T-cell (primary cell): ENCODE measurements at regions not wholly inside any gene's neighbourhood (a gene's known extent, or its start where the extent isn't known, plus 50 kb on each side); places are given as distances from the start of the nearest gene placed in this dataset.

ENCODE experiments used
- ATAC-seq, 4 experiments: fragments of 200-7000 bp in 3 of 4; fragments of 150-1000 bp in 1 of 4; cut with Tn5 transposase; replicated peaks in 1 of 4; 1 replicate in 3 of 4; 2 replicates in 1 of 4; pipeline ENCODE4 v1.10.0; 2021; ENCODE audit warnings: moderate library complexity in 3 of 4, mild to moderate bottlenecking in 2 of 4, moderate number of reproducible peaks in 1 of 4
- CTCF ChIA-PET, 2 donors: fragments of 300-600 bp; sonication (Branson Sonifier 250); formaldehyde crosslinking; loops; one replicate each; lab custom pipeline; 2022; ENCODE audit warnings: antibody characterized with exemption in 2 of 2; lab: Charles Lee
- POLR2A ChIA-PET, 2 donors: fragments of 300-600 bp; sonication (Branson Sonifier 250); formaldehyde crosslinking; loops; one replicate each; lab custom pipeline; 2022; ENCODE audit warnings: antibody characterized with exemption in 2 of 2; lab: Charles Lee
- DNase-seq, 35 experiments: peaks; one replicate each; pipeline versions ENCODE4 v3.0.0 to v3.0.0-alpha.2; 2013 to 2023
- H3K27ac ChIP-seq: one replicate; pipeline ENCODE4 v1.5.1; 2013; ENCODE audit warnings: low read length
- H3K27me3 ChIP-seq, 2 experiments: replicated peaks in 1 of 2; 1 replicate in 1 of 2; 2 replicates in 1 of 2; pipeline versions ENCODE4 v1.6.1 to v1.7.0; 2013; ENCODE audit warnings: low read length in 1 of 2, mixed read lengths in 1 of 2; ENCODE audit not compliant: control insufficient read depth in 2 of 2, insufficient read depth in 2 of 2; ENCODE audit errors: extremely low read depth in 1 of 2
- H3K36me3 ChIP-seq, 2 donors: 1 replicate in 1 of 2; 2 replicates in 1 of 2; pipeline versions ENCODE4 v1.6.1 to v1.7.0; 2013; ENCODE audit warnings: low read length in 1 of 2; ENCODE audit not compliant: control insufficient read depth in 2 of 2, insufficient read depth in 1 of 2; ENCODE audit errors: extremely low read depth in 1 of 2
- H3K4me1 ChIP-seq, 2 experiments: 1 replicate in 1 of 2; 2 replicates in 1 of 2; pipeline versions ENCODE4 v1.6.1 to v1.7.0; 2013; ENCODE audit warnings: low read length in 2 of 2, mixed read lengths in 1 of 2; ENCODE audit not compliant: insufficient read depth in 2 of 2, control insufficient read depth in 1 of 2; ENCODE audit errors: extremely low read depth in 1 of 2
- H3K4me3 ChIP-seq, 2 donors: 1 replicate in 1 of 2; 2 replicates in 1 of 2; pipeline versions ENCODE4 v1.5.1 to v1.7.0; 2013; ENCODE audit warnings: mild to moderate bottlenecking in 2 of 2, low read length in 1 of 2, moderate library complexity in 1 of 2; ENCODE audit not compliant: control insufficient read depth in 1 of 2; ENCODE audit errors: extremely low read depth in 1 of 2
- H3K9me3 ChIP-seq: 2 replicates; pipeline ENCODE4 v1.7.0; 2013
- H3K27ac Mint-ChIP-seq, 2 donors: one replicate each; pipeline ENCODE4 v1.8.0; 2020 to 2021; ENCODE audit warnings: mild to moderate bottlenecking in 2 of 2, mixed read lengths in 2 of 2
- H3K27me3 Mint-ChIP-seq, 2 donors: one replicate each; pipeline ENCODE4 v1.8.0; 2021 to 2022; ENCODE audit warnings: mixed read lengths in 2 of 2
- H3K36me3 Mint-ChIP-seq: one replicate; pipeline ENCODE4 v1.8.0; 2021; ENCODE audit warnings: mixed read lengths
- H3K4me1 Mint-ChIP-seq, 3 donors: one replicate each; pipeline ENCODE4 v1.8.0; 2020 to 2022; ENCODE audit warnings: mixed read lengths in 3 of 3, mild to moderate bottlenecking in 1 of 3
- H3K4me3 Mint-ChIP-seq, 3 donors: one replicate each; pipeline ENCODE4 v1.8.0; 2020 to 2022; ENCODE audit warnings: mild to moderate bottlenecking in 3 of 3, mixed read lengths in 3 of 3, moderate library complexity in 3 of 3
- H3K9me3 Mint-ChIP-seq, 3 donors: one replicate each; pipeline ENCODE4 v1.8.0; 2020 to 2022; ENCODE audit warnings: mixed read lengths in 3 of 3
- WGBS: methylation state at CpG from one replicate; pipeline ENCODE4 v1.1.5; 2013; ENCODE audit warnings: missing lambda C conversion rate; ENCODE audit not compliant: insufficient coverage; 5-methylcytosine and 5-hydroxymethylcytosine counted together

- Mint-ChIP-seq H3K27ac (no peak overlapping the region), H3K27me3 (peaks cover 0 to 2% of the 10 kb centered on the region in 2 donors), H3K36me3 (no peaks in the 10 kb centered on the region), H3K9me3 (peaks cover 11 to 25% (median 22%) of the 10 kb centered on the region in 3 donors), H3K4me1 (peaks cover 5 to 10% (median 9%) of the 10 kb centered on the region in 3 donors), H3K4me3 (no peak overlapping the region)
- CTCF ChIA-PET = no interaction called here
- H3K36me3 ChIP-seq = no peaks in the 10 kb centered on the region
- no peaks in the 10 kb centered on the region for H3K4me1 ChIP-seq
- DNase-seq = no peak
- no peak overlapping the region for H3K4me3 ChIP-seq
- peaks cover 0 to 5% of the 10 kb centered on the region in 2 experiments for H3K27me3 ChIP-seq
- H3K27ac ChIP-seq = no peak overlapping the region
- POLR2A ChIA-PET = interaction anchor here in 1 of 2 donors (1.0 kb wide), 1 partner anchor 34 kb away, joined by 3 read pairs; no protein-coding TSS in a partner anchor
- no peak for ATAC-seq
- 68% methylated on average over 4 of the region's 4 CpGs for WGBS
- peaks cover 5% of the 10 kb centered on the region for H3K9me3 ChIP-seq
Observed at GRCh38 chr10:47156873-47157272, 143.1 kb upstream of the GDF10 start.

- ATAC-seq (no peak), DNase-seq (peak in 1 of 35 experiments; percentile 10)
- no peak overlapping the region for H3K27ac ChIP-seq
- no peaks in the 10 kb centered on the region for H3K36me3 Mint-ChIP-seq
- CTCF ChIA-PET = no interaction called here
- H3K9me3 ChIP-seq = peaks cover 5% of the 10 kb centered on the region
- peaks cover 11 to 25% (median 22%) of the 10 kb centered on the region in 3 donors for H3K9me3 Mint-ChIP-seq
- H3K27ac Mint-ChIP-seq = no peak overlapping the region
- peaks cover 0 to 2% of the 10 kb centered on the region in 2 donors for H3K27me3 Mint-ChIP-seq
- 98% methylated on average over 6 of the region's 10 CpGs for WGBS
- H3K4me3 Mint-ChIP-seq = no peak overlapping the region
- no peaks in the 10 kb centered on the region for H3K36me3 ChIP-seq
- POLR2A ChIA-PET = no interaction called here
- no peaks in the 10 kb centered on the region for H3K4me1 ChIP-seq
- H3K27me3 ChIP-seq = peaks cover 0 to 5% of the 10 kb centered on the region in 2 experiments
- no peak overlapping the region for H3K4me3 ChIP-seq
- peaks cover 1 to 4% (median 1%) of the 10 kb centered on the region in 3 donors for H3K4me1 Mint-ChIP-seq
Observed at GRCh38 chr10:47158116-47159071, 141.6 kb upstream of the GDF10 start.

DNA sequence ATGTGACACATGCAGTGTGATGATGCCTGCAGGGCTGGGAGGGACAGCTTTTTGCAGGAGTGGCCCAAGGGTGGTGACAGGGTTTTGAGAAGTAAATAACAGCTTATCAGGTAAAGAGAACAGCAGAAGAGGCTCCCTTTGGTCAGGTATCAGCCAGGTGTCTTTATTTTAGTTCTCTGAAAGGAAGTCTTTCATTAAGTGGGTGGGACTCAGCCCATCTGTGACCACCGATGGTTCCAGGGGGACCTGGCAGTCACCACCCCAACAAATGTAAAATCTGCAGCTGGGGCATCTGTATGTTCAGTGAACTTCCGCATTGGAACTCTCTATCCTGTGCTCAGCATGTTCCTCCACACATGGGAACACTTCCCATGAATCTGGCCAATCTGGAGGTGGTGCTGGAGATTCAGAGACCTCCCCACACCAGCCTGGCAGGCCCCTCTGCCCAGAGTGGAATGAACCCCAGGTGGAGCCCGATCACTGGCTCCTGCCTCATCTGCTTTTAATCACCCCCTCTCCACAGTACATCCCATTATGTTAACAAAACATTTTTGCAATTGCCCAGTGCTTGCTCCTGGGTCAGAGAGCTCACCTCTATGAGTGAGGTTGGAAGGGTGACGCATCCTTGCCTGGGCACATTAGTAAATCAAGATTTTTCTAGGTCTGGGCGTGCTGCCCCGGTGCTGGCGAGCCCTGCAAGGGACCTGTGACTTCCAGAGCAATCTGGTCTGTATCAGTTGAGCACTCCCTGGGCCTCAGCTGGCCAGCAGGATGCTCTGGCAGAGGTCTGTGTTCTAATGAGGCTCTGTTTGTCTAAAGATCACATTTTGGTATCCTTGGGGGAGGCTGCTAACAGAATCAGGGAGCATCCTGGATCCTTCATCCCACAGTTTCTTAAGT lies 140.4 kb upstream of the GDF10 start:
- Mint-ChIP-seq H3K36me3 (no peaks in the 10 kb centered on the region), H3K9me3 (peaks cover 11 to 21% (median 18%) of the 10 kb centered on the region in 3 donors), H3K4me1 (peaks cover 3 to 4% (median 3%) of the 10 kb centered on the region in 3 donors), H3K27me3 (peaks cover 0 to 2% of the 10 kb centered on the region in 2 donors), H3K27ac (no peak overlapping the region), H3K4me3 (no peak overlapping the region)
- no peak for DNase-seq
- 88% methylated on average over 5 of the region's 7 CpGs for WGBS
- no peak overlapping the region for H3K4me3 ChIP-seq
- peaks cover 3% of the 10 kb centered on the region for H3K9me3 ChIP-seq
- CTCF ChIA-PET = interaction anchor here in 1 of 2 donors (0.5 kb wide), 1 partner anchor 54 kb away, joined by 3 read pairs; no protein-coding TSS in a partner anchor
- H3K27ac ChIP-seq = no peak overlapping the region
- H3K27me3 ChIP-seq = peaks cover 0 to 5% of the 10 kb centered on the region in 2 experiments
- H3K36me3 ChIP-seq = no peaks in the 10 kb centered on the region
- no peak for ATAC-seq
- POLR2A ChIA-PET = no interaction called here
- H3K4me1 ChIP-seq = peaks cover under 1 to 5% of the 10 kb centered on the region in 2 experiments

- WGBS = 77% methylated on average over 3 of the region's 9 CpGs
- peaks cover 11 to 12% (median 11%) of the 10 kb centered on the region in 3 donors for H3K4me1 Mint-ChIP-seq
- H3K36me3 Mint-ChIP-seq = no peaks in the 10 kb centered on the region
- peaks cover 9 to 13% of the 10 kb centered on the region in 2 experiments for H3K4me1 ChIP-seq
- no peak overlapping the region for H3K4me3 Mint-ChIP-seq
- no peaks in the 10 kb centered on the region for H3K9me3 ChIP-seq
- ChIA-PET POLR2A (no interaction called here), CTCF (no interaction called here)
- H3K9me3 Mint-ChIP-seq = peaks cover 11 to 13% (median 11%) of the 10 kb centered on the region in 3 donors
- no peak for DNase-seq
- H3K27me3 Mint-ChIP-seq = peaks cover 0 to 2% of the 10 kb centered on the region in 2 donors
- H3K27ac Mint-ChIP-seq = no peak overlapping the region
- no peaks in the 10 kb centered on the region for H3K36me3 ChIP-seq
- no peak overlapping the region for H3K4me3 ChIP-seq
- H3K27me3 ChIP-seq = peaks cover 0 to 5% of the 10 kb centered on the region in 2 experiments
- ATAC-seq = no peak
- no peak overlapping the region for H3K27ac ChIP-seq
Observed at GRCh38 chr10:47160261-47160908, 139.6 kb upstream of the GDF10 start.

- H3K27me3 Mint-ChIP-seq = peaks cover 0 to 2% of the 10 kb centered on the region in 2 donors
- Histone ChIP-seq H3K36me3 (no peaks in the 10 kb centered on the region), H3K27me3 (peaks cover 0 to 6% of the 10 kb centered on the region in 2 experiments), H3K4me3 (no peak overlapping the region), H3K4me1 (peaks cover 10 to 19% of the 10 kb centered on the region in 2 experiments), H3K9me3 (no peaks in the 10 kb centered on the region), H3K27ac (no peak overlapping the region)
- H3K27ac Mint-ChIP-seq = no peak overlapping the region
- H3K9me3 Mint-ChIP-seq = peaks cover 5 to 7% (median 5%) of the 10 kb centered on the region in 3 donors
- H3K36me3 Mint-ChIP-seq = no peaks in the 10 kb centered on the region
- POLR2A ChIA-PET = no interaction called here
- no peak overlapping the region for H3K4me3 Mint-ChIP-seq
- peaks cover 16 to 18% (median 17%) of the 10 kb centered on the region in 3 donors for H3K4me1 Mint-ChIP-seq
- ATAC-seq (no peak), DNase-seq (no peak)
- 100% methylated on average over 2 of the region's 4 CpGs for WGBS
- CTCF ChIA-PET = no interaction called here
Observed at GRCh38 chr10:47160967-47161366, 139.0 kb upstream of the GDF10 start.
